ENCODE measurements at regions not wholly inside any gene's neighbourhood (a gene's known extent, or its start where the extent isn't known, plus 50 kb on each side); places are given as distances from the start of the nearest gene placed in this dataset.

GRCh38 chr14:96727073-96727472 is 70.1 kb upstream of the VRK1 start:
- no peak overlapping the region for H3K27ac Mint-ChIP-seq

GRCh38 chr14:96727491-96727890 is 69.7 kb upstream of the VRK1 start:
- no peak for TF ChIP-seq CTCF (IDR thresholded peaks at IDR 0.05)
- no peak overlapping the region for H3K4me3 Mint-ChIP-seq
- H3K9me3 Mint-ChIP-seq, result no peaks in the 10 kb centered on the region
- CTCF ChIA-PET, result no interaction called here
- H3K27ac Mint-ChIP-seq, result no peak overlapping the region
- no peaks in the 10 kb centered on the region for H3K4me1 Mint-ChIP-seq (ENCODE audit: low read depth)
- POLR2A ChIA-PET, result no interaction called here
- intact Hi-C loops (cut with micrococcal nuclease), result loop anchor here (10.0 kb wide), 1 partner anchor 143 kb away; no protein-coding TSS in a partner anchor
- no peaks in the 10 kb centered on the region for H3K36me3 Mint-ChIP-seq (ENCODE audit: low read depth)
- DNase-seq (no peak), ATAC-seq (no peak)
- peaks cover 15% of the 10 kb centered on the region for H3K27me3 Mint-ChIP-seq

More at GRCh38 chr14:96727073-96727472, 70.1 kb upstream of the VRK1 start:
- ATAC-seq (no peak), DNase-seq (no peak)
- Mint-ChIP-seq H3K9me3 (no peaks in the 10 kb centered on the region), H3K27me3 (peaks cover 15% of the 10 kb centered on the region), H3K4me3 (no peak overlapping the region), H3K36me3 (ENCODE audit: low read depth) (no peaks in the 10 kb centered on the region), H3K4me1 (ENCODE audit: low read depth) (no peaks in the 10 kb centered on the region)
- ChIA-PET POLR2A (no interaction called here), CTCF (no interaction called here)
- intact Hi-C loops (cut with micrococcal nuclease), result loop anchor here (10.0 kb wide), 1 partner anchor 142 kb away; no protein-coding TSS in a partner anchor
- no peak for TF ChIP-seq CTCF (IDR thresholded peaks at IDR 0.05)

- no peak overlapping the region for H3K4me3 Mint-ChIP-seq
- no peak for DNase-seq
- peaks cover 15% of the 10 kb centered on the region for H3K27me3 Mint-ChIP-seq
- no peak for ATAC-seq
- no peaks in the 10 kb centered on the region for H3K9me3 Mint-ChIP-seq
- ChIA-PET CTCF (no interaction called here), POLR2A (no interaction called here)
- no peak for TF ChIP-seq CTCF (IDR thresholded peaks at IDR 0.05)
- H3K36me3 Mint-ChIP-seq (ENCODE audit: low read depth), result no peaks in the 10 kb centered on the region
- intact Hi-C loops (cut with micrococcal nuclease), result loop anchor here (10.0 kb wide), 1 partner anchor 143 kb away; no protein-coding TSS in a partner anchor
- H3K4me1 Mint-ChIP-seq (ENCODE audit: low read depth), result no peaks in the 10 kb centered on the region
- no peak overlapping the region for H3K27ac Mint-ChIP-seq
Measured at GRCh38 chr14:96727980-96728717, 69.0 kb upstream of the VRK1 start.

- ChIA-PET POLR2A (no interaction called here), CTCF (interaction anchor here (0.7 to 1.2 kb wide), 2 partner anchors 11 to 12 kb away, joined by 4 to 5 read pairs; no protein-coding TSS in a partner anchor)
- intact Hi-C loops (cut with micrococcal nuclease), result loop anchor here (10.0 kb wide), 1 partner anchor 145 kb away; no protein-coding TSS in a partner anchor
- Mint-ChIP-seq H3K4me3 (no peak overlapping the region), H3K36me3 (ENCODE audit: low read depth) (no peaks in the 10 kb centered on the region), H3K27me3 (peaks cover 21% of the 10 kb centered on the region), H3K27ac (no peak overlapping the region), H3K4me1 (ENCODE audit: low read depth) (no peaks in the 10 kb centered on the region), H3K9me3 (no peaks in the 10 kb centered on the region)
- DNase-seq, result no peak
- no peak for ATAC-seq
- TF ChIP-seq CTCF (IDR thresholded peaks at IDR 0.05), result no peak
Measured at GRCh38 chr14:96729889-96730288, 67.3 kb upstream of the VRK1 start.

- H3K36me3 Mint-ChIP-seq (ENCODE audit: low read depth), result no peaks in the 10 kb centered on the region
- no peaks in the 10 kb centered on the region for H3K9me3 Mint-ChIP-seq
- no peak overlapping the region for H3K27ac Mint-ChIP-seq
- ATAC-seq, result no peak
- H3K27me3 Mint-ChIP-seq, result peaks cover 22% of the 10 kb centered on the region
- no peak overlapping the region for H3K4me3 Mint-ChIP-seq
- no peak for TF ChIP-seq CTCF (IDR thresholded peaks at IDR 0.05)
- no peak for DNase-seq
- ChIA-PET CTCF (interaction anchor here (0.7 kb wide), 1 partner anchor 10 kb away, joined by 5 read pairs; no protein-coding TSS in a partner anchor), POLR2A (no interaction called here)
- H3K4me1 Mint-ChIP-seq (ENCODE audit: low read depth), result no peaks in the 10 kb centered on the region
- intact Hi-C loops (cut with micrococcal nuclease), result no loop called here
Measured at GRCh38 chr14:96730386-96730785, 66.8 kb upstream of the VRK1 start.

Measured in activated CD8-positive, alpha-beta T cell treated with anti-CD3 and anti-CD28 coated beads for 36 hours (primary cell).